H54 (cell line): ENCODE measurements at regions not wholly inside any gene's neighbourhood (a gene's known extent, or its start where the extent isn't known, plus 50 kb on each side); places are given as distances from the start of the nearest gene placed in this dataset.
"Not testable (repeated sequence)": the region's sequence is repeated elsewhere in the genome, so short reads cannot be mapped to it uniquely, and the experiment has no call there.

ENCODE experiments used
- DNase-seq: peaks from one replicate; pipeline ENCODE4 v3.0.0; 2011; ENCODE audit warnings: low spot score, mixed read lengths; ENCODE audit not compliant: insufficient read length
- FAIRE-seq: peaks from 3 replicates; lab custom pipeline; 2011; peaks lifted over from hg19 to GRCh38; lab: Jason Lieb, UNC
- POLR2A ChIP-seq: IDR thresholded peaks from 2 replicates; pipeline ENCODE4 v1.6.1; 2011; ENCODE audit warnings: low read depth, mild to moderate bottlenecking, low read length

DNA sequence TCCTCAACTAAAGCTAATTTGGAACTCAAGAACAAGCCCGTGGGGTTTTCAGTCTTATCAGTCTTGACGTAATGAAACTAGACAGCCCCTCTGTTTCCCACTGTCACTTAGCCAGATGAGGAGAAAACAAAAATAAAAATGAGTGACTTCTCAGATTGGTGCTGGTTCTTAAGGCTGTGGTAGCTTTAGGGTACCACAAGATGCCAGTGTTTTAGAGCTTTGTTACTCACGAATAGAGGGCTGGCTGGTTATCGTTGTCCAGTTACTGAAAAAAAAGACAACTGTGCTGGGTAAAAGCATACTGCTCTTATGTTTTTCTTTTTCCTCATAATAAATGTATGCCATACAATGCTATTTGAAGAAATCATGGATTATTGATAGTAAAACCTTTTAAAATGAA lies 796.7 kb downstream of the RAPGEF2 start:
- TF ChIP-seq POLR2A, result no peak
- no peak for FAIRE-seq

DNA sequence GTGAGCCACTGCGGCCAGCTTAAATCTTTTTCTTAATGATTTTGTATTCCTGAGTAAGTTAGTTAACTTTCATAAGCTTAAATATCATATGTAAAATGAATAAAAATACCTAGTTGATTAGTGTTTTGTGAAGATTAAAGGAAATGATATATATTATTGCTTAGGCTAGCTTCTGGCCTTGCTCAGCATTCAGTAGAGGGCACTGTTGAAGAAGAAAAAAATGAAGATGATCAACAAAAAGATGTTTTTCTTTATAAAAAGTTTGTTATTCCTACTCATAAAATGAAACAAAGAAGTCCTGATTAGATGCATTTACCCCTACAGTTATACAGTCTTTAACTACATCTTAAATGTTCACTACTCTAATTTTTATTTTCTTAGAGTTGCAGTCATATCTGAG lies 797.7 kb downstream of the RAPGEF2 start:
- TF ChIP-seq POLR2A, result no peak
- no peak for FAIRE-seq
- DNase-seq, result no peak

More for the DNA sequence above, 796.7 kb downstream of the RAPGEF2 start:
- DNase-seq, result no peak

DNA sequence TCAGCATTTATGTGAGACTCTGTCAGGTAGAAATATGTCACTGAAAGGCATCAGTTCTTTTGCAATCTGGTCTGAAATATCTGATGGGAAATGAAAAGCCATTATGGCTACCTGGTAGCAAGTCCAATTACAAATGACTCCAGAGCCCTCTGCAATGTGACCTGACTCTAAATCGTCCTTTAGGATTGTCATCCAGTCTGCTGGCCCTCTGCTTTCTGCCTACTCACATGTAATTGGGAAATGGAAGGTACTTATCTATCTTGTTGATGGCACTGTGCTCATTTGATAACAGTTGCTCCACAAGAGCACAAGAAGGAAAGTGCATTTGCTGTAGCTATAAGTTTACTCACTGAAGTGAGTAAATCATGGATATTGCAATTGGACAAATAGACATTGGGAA lies 799.8 kb downstream of the RAPGEF2 start:
- no peak for DNase-seq
- no peak for TF ChIP-seq POLR2A

DNA sequence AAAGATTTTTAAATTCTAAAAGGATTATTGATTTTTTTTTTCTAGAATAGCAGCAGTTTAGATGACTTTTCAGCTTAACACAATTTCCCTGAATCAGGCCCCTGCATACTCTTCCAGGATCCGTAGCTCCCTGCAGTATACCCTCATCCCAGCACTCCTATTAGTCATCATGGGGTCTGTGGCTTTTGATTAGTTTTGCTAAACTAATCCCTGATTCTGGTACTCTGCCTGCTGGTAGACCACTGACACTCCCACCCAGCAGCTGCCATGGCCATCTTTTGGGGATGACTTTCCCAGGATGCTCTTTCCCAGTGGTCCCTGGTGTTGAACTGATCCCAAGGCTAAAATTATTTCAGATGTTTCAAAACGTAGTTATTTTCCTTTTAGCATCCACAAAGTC lies 802.0 kb downstream of the RAPGEF2 start:
- DNase-seq (no peak), FAIRE-seq (no peak)
- no peak for TF ChIP-seq POLR2A

More for the DNA sequence above, 799.8 kb downstream of the RAPGEF2 start:
- FAIRE-seq, result no peak

DNA sequence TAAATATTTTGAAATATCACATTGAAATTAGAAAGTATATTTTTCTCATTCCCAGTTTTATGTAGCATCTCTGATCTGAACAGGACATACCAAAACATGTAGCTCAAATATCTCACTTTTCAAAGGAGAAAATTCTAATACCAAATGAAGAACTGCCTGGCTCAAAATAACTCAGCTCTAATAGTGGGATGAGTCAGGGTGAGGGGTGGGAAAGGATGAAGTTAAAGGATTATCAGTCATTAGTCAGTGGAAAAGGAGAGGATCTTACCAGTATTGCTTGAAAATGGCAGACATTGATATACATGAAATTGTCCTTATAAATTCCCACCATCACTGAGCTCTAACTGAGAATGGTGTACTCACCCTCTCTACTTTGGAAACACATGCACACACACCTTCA lies 803.2 kb downstream of the RAPGEF2 start:
- no peak for DNase-seq
- no peak for FAIRE-seq
- no peak for TF ChIP-seq POLR2A

DNA sequence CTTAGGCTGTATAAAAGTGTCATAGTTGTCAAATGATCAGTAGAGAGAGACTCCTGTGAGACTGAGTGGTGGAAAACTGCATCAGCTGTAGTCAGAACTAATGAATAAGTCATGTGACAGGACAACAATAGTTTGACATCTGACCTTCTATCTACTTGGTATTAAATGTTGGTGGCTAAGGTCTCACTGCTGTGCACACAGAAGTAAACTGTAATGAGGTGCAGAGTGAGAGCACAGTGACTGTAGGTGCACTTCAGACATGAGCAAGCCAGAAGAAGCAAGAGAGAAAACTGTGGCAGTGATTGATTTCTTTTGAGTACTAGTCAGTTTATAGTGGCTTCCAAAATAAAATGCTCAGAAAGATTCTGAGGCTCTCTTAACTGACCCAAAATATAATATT lies 803.6 kb downstream of the RAPGEF2 start:
- FAIRE-seq (no peak), DNase-seq (no peak)
- no peak for TF ChIP-seq POLR2A

DNA sequence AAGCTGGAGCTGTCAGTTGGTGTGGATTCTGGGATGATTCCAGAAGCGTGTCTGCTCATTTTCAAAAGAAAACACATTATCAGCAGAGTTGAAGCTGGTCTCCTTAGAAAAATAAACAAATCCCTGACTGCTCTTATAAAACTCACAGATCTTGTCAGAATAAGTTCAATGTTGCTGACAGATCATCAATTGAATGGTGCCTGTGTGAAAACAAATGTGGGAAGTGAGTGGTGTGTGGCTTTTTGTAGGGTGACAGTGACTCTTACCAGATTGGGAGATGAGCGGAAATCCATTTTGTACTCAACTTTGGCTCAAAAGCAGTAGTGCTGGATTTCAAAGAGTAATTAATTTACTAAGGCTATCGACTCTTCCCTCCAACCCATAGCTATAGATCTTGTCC lies 807.8 kb downstream of the RAPGEF2 start:
- TF ChIP-seq POLR2A, result no peak
- DNase-seq (no peak), FAIRE-seq (no peak)

DNA sequence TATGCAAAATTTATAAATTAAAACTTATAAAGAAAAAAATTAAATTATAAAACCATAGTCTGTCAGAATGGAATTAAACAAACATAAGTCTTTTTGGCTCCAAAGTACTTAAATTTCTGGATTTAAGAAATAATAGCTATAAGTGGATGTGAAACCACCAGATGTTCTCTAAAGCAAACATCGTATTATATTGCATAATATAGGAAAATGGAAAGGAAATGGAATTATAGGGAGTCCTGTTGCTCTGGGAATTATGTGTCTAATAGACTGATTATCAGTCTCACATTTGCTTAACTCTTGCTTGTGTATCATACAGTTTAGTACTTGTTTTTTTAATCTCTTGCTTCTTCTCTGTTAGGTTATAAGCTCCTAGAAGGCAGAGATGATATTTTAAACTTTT lies 819.2 kb downstream of the RAPGEF2 start:
- TF ChIP-seq POLR2A, result no peak
- DNase-seq, result no peak

DNA sequence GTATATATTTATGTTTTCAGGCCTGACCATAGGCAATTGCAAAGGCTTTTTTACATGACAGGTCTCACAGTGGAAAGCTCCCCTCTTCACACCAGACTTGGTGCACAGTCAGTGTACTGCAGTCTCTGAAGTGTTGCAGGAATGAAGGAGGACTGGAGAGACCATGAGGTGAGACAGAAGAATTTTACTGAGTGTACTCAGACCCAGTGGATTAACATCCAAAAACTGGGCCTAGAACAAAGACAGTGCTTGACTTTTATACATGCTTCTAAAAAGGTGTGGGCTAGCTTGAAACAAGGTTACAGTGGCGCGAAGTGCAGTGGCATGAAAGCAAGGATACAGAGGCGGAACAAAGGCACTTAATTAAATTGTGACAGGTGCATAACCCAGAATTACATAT lies 822.9 kb downstream of the RAPGEF2 start:
- TF ChIP-seq POLR2A, result no peak
- FAIRE-seq (no peak), DNase-seq (no peak)

More for the DNA sequence above, 819.2 kb downstream of the RAPGEF2 start:
- no peak for FAIRE-seq

DNA sequence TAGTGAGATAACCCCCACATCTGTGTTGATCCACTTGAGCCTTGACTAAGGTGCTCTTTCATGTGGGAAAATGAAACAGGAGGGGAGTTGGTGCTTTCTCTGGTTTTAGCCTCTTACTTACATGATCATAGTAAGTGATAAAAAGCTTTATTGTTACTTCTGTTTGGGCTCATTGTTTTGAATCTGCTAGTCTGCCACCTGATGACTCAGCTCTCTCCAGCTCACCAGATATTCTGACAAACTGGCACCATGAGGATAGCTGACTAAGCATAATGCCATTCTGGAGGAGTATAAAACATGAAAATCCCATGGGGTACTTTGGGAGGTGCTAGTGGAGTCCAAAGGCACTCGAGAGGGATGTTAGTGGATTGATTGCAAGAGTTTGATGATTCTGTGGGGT lies 824.0 kb downstream of the RAPGEF2 start:
- no peak for TF ChIP-seq POLR2A
- DNase-seq (peak; percentile 2), FAIRE-seq (no peak)

DNA sequence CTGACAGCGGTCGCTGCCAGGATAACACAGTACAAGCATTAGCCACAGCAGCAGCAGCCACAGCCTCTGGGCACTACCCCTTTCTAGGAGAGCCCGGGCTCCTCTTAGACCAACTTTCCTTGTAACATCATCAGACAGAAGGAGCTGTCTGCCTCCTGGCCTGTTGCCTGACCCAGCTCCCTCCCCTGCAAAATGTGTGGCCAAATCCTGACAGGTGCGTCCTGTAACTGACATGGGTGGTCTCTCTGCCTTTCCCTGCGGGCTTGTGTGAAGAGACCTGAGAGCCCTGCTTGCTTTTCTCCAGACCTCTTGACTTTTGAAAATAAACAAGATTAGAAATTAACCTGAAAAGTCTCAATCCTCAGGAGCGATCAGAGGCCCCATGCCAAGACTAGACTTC lies 824.9 kb downstream of the RAPGEF2 start:
- no peak for FAIRE-seq
- DNase-seq, result no peak
- no peak for TF ChIP-seq POLR2A

DNA sequence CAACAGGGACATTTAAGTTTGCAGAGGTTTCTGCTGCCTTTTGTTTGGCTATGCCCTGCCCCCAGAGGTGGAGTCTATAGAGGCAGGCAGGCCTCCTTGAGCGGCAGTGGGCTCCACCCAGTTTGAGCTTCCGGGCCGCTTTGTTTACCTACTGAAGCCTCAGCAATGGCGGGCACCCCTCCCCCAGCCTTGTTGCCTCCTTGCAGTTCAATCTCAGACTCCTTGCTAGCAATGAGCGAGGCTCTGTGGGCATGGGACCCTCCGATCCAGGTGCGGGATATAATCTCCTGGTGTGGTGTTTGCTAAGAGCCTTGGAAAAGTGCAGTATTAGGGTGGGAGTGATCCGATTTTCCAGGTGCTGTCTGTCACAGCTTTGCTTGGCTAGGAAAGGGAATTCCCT lies 831.7 kb downstream of the RAPGEF2 start:
- FAIRE-seq, DNase-seq: not testable (repeated sequence)

DNA sequence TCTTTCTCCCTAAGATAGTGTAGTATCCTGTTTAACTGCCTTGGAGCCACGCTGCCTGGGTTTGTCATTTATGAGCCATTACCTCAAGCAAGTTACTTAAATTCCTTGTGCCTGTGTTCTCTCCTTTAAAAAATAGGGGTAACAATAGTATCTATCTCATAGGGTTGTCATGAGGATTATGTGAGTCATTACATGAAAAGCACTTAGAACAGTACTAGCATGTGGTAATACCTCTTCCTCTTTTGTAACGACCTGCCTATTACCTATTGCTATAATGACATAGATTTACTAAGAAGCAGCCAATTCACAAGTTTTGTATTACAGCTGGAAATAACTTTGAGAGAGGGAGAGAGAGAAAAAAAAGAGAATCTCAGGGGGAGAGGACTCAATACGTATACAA lies 834.7 kb downstream of the RAPGEF2 start:
- DNase-seq (no peak), FAIRE-seq (no peak)
- no peak for TF ChIP-seq POLR2A

DNA sequence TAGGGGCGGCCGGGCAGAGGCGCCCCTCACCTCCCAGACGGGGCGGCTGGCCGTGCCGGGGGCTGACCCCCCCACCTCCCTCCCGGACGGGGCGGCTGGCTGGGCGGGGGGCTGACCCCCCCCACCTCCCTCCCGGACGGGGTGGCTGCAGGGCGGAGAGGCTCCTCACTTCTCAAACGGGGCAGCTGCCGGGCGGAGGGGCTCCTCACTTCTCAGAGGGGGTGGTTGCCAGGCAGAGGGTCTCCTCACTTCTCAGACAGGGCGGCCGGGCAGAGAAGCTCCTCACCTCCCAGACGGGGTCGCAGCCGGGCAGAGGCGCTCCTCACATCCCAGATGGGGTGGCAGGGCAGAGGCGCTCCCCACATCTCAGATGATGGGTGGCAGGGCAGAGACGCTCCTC lies 836.8 kb downstream of the RAPGEF2 start:
- DNase-seq, FAIRE-seq: not testable (repeated sequence)

DNA sequence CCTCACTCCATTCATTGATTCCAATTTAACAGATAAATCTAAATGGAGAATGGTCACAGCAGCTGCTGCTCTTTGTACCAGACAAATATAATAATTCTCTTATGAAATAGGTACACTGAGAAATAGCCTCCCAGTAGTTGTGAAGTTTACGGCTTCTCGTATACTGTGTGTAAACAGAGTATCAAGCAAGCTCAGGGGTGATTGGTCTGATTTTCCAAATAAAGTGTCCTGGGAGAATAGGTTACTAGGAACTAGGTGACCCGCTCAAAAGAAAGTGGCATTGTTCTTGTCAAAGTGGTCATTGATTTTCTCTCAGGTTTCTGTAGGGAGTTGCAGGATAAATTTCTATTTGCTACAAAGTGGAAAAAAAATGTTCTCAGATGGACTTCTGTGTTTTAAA lies 838.2 kb downstream of the RAPGEF2 start:
- TF ChIP-seq POLR2A, result no peak
- no peak for FAIRE-seq
- no peak for DNase-seq

DNA sequence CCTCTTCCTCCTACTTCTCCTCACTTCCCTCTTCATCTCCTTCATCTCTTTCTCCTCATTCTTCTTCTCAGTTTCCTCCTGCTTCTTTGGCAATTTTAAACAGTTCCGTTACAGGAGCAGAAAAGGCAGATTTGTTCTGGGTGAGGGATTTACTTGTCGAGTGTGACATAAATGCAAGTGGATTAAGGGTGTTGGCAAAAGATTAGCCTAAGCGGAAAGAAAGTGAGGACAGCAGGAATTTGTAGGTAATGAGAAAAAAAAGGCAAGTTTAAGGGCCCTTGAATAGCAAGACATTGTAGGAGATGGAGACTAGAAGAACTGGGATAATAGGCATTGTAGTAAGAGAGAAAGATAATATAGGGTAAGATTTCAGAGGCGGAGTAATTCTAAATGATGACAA lies 841.6 kb downstream of the RAPGEF2 start:
- FAIRE-seq (no peak), DNase-seq (no peak)
- TF ChIP-seq POLR2A, result no peak
